ENCODE measurements at regions not wholly inside any gene's neighbourhood (a gene's known extent, or its start where the extent isn't known, plus 50 kb on each side); places are given as distances from the start of the nearest gene placed in this dataset.

- TF ChIP-seq CTCF (IDR thresholded peaks at IDR 0.05; ENCODE audit: insufficient read depth, low read depth, low read length) (no peak), EZH2 (IDR thresholded peaks at IDR 0.05; ENCODE audit: insufficient read depth, low read length) (no peak)
Observed at GRCh38 chr11:70574725-70575347, 176.5 kb downstream of the CTTN start.
